C4-2B (cell line): ENCODE measurements at regions not wholly inside any gene's neighbourhood (a gene's known extent, or its start where the extent isn't known, plus 50 kb on each side); places are given as distances from the start of the nearest gene placed in this dataset.

Experiments
- H3K27ac ChIP-seq: fragments of 450-650 bp; 2 replicates; pipeline ENCODE4 v1.5.1; 2017
- ZFX ChIP-seq: fragments of 450-650 bp; IDR thresholded peaks from 2 replicates; pipeline ENCODE4 v1.6.1; 2017
- TF ChIP-seq, protein P1 (sequence below): fragments of 450-650 bp; conservative IDR thresholded peaks from 2 replicates; pipeline ENCODE4 v1.5.1; 2017; ENCODE audit warnings: mild to moderate bottlenecking

- H3K27ac ChIP-seq, result no peak overlapping the region
Measured at GRCh38 chr18:76232010-76232409, 263.0 kb downstream of the ZNF516 start.

DNA sequence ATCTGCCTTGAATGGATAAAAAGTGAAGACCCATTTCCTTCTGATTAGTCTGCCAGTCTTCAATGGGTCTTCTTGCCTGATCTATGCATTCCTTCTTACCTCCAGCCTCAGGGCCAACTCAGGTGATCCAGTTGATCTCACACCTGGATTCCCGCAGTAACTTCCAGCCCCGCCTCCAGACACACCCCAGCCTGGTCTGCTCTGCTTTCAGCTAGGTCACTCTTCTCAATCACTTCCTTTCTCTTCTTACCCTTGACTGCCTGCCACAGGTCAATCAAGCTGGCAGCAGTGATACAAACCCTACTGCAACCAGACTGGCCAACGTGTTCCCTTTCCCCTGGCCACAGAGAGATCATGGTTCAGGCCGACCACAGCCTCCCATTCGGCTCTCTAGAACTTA lies 263.6 kb downstream of the ZNF516 start:
- TF ChIP-seq, protein P1, sequence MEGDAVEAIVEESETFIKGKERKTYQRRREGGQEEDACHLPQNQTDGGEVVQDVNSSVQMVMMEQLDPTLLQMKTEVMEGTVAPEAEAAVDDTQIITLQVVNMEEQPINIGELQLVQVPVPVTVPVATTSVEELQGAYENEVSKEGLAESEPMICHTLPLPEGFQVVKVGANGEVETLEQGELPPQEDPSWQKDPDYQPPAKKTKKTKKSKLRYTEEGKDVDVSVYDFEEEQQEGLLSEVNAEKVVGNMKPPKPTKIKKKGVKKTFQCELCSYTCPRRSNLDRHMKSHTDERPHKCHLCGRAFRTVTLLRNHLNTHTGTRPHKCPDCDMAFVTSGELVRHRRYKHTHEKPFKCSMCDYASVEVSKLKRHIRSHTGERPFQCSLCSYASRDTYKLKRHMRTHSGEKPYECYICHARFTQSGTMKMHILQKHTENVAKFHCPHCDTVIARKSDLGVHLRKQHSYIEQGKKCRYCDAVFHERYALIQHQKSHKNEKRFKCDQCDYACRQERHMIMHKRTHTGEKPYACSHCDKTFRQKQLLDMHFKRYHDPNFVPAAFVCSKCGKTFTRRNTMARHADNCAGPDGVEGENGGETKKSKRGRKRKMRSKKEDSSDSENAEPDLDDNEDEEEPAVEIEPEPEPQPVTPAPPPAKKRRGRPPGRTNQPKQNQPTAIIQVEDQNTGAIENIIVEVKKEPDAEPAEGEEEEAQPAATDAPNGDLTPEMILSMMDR, result no peak
- no peak for TF ChIP-seq ZFX
- H3K27ac ChIP-seq, result no peak overlapping the region

More at GRCh38 chr18:76232010-76232409, 263.0 kb downstream of the ZNF516 start:
- TF ChIP-seq ZFX, result no peak
- TF ChIP-seq, protein P1, result no peak

DNA sequence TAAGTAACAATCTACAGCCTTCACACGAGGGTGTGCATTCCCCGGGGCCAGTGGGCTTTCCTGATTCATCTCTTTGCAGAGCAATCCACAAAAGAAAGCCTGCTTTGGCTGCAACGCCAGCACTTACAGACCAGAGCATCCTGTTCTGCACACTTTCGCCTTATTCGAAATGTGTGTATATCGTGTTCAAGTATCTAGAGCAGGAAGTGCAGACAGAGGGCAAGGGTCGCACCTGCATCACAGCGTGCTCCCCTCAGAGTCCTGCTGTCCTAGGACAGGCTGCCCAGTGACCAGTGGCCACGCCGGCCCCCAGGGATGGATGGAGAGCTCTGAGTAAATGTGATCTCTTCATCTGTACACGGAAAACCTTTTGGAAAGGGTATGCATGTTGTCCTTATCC lies 264.3 kb downstream of the ZNF516 start:
- TF ChIP-seq, protein P1, result no peak
- no peak for TF ChIP-seq ZFX
- no peak overlapping the region for H3K27ac ChIP-seq

DNA sequence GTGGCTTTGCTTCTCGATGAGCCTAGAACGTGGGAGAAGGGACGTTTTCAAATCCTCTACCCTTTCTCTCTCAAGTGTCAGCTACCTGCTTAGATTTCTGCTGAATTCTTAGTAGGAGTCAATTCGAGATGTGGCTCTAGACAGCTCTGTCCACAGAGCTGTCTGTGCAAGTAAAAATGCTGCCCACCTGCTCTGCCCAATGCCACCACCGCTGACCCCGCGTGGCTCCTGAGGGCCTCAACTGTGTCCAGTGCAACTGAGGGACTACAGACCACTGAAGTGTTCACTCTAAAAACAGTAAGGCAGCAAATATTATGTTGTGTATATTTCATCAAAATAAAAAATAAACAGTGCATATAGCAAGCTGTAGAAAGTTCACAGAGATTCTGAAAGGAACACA lies 266.3 kb downstream of the ZNF516 start:
- TF ChIP-seq ZFX, result no peak
- TF ChIP-seq, protein P1, result no peak
- no peak overlapping the region for H3K27ac ChIP-seq

- no peak overlapping the region for H3K27ac ChIP-seq
- no peak for TF ChIP-seq ZFX
- TF ChIP-seq, protein P1, result no peak
Measured at GRCh38 chr18:76227759-76228158, 267.3 kb downstream of the ZNF516 start.

DNA sequence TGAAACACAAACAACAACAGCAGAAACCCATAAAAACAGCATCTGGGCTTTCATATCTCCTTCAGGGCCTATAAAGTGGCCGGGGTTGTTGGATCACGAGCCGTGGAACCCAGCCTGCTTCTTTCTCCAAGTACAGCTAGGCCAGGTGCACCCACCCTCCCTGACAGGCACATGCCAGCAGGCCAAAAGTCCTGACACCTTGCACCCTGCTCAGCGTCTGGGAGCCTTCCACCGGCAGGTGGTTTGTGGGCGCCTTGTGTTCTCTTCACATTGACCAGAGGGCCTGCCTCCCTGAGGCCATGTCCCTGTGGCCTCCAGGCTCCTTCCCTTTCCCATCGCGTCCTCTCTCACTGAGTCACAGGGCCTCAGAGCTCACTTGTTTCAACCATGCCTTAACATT lies 271.6 kb downstream of the ZNF516 start:
- TF ChIP-seq, protein P1, result no peak
- TF ChIP-seq ZFX, result no peak

DNA sequence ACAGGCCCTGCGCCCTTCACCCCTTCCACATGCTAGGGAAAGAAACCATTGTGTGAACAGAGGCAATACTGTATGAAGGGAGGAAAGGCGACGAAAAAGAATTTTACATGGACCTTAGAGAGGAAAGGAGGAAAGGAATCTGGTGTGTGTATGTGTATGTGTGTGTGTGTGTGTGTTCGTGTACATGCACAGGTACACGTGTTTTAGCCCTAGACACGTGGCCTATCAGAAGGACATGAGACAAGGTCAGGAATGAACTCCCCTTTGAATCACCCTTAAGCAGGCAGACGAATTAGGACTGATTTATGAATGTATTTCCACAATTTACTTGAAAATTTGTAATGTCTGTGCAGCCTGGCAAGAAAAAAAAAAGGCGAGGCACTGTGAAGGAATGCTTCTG lies 276.0 kb downstream of the ZNF516 start:
- TF ChIP-seq, protein P1, result no peak
- no peak for TF ChIP-seq ZFX

More for the DNA sequence above, 271.6 kb downstream of the ZNF516 start:
- H3K27ac ChIP-seq, result no peak overlapping the region

More for the DNA sequence above, 276.0 kb downstream of the ZNF516 start:
- no peak overlapping the region for H3K27ac ChIP-seq
